ENCODE measurements at regions not wholly inside any gene's neighbourhood (a gene's known extent, or its start where the extent isn't known, plus 50 kb on each side); places are given as distances from the start of the nearest gene placed in this dataset.
A peak's percentile ranks its signal among the peaks of the same experiment; 100 is the strongest.

DNA sequence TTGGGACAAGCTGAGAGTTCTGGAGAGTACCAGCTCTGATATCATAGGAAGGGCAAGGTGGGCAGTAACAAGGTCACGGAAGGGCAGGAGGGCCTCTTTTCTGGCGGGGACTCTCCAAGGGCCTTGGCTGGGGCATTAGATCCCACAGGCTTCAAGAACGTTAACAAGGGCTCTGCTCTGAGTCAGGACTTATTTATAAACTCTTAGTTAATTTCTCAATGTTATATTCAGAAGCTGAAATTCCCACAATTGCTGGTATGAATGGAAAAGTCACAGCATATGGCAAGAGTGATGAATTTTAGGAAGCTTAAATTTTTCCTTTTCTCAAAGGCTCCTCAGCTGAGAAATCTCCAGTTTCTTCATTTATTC is 320.2 kb upstream of the TBC1D5 start:
- TF ChIP-seq JUND (IDR thresholded peaks at IDR 0.05), result no peak
- TF ChIP-seq GATA2 (CRISPR knock-in tag; IDR thresholded peaks at IDR 0.05), result no peak
- TF ChIP-seq, protein P1, sequence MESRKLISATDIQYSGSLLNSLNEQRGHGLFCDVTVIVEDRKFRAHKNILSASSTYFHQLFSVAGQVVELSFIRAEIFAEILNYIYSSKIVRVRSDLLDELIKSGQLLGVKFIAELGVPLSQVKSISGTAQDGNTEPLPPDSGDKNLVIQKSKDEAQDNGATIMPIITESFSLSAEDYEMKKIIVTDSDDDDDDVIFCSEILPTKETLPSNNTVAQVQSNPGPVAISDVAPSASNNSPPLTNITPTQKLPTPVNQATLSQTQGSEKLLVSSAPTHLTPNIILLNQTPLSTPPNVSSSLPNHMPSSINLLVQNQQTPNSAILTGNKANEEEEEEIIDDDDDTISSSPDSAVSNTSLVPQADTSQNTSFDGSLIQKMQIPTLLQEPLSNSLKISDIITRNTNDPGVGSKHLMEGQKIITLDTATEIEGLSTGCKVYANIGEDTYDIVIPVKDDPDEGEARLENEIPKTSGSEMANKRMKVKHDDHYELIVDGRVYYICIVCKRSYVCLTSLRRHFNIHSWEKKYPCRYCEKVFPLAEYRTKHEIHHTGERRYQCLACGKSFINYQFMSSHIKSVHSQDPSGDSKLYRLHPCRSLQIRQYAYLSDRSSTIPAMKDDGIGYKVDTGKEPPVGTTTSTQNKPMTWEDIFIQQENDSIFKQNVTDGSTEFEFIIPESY (IDR thresholded peaks at IDR 0.05; ENCODE audit: borderline replicate concordance, low read depth), result no peak
- TF ChIP-seq, protein P2, sequence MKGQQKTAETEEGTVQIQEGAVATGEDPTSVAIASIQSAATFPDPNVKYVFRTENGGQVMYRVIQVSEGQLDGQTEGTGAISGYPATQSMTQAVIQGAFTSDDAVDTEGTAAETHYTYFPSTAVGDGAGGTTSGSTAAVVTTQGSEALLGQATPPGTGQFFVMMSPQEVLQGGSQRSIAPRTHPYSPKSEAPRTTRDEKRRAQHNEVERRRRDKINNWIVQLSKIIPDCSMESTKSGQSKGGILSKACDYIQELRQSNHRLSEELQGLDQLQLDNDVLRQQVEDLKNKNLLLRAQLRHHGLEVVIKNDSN (IDR thresholded peaks at IDR 0.05; ENCODE audit: borderline replicate concordance, low read depth), result no peak
- TF ChIP-seq FOSL2 (IDR thresholded peaks at IDR 0.05; ENCODE audit: borderline replicate concordance, low read depth), result no peak
- no peak for TF ChIP-seq EZH2phosphoT487 (IDR thresholded peaks at IDR 0.05; ENCODE audit: borderline replicate concordance, low read depth)
- TF ChIP-seq RFX5 (IDR thresholded peaks at IDR 0.05; ENCODE audit: low read length), result no peak
- TF ChIP-seq NRF1 (IDR thresholded peaks at IDR 0.05; ENCODE audit: low read depth, low read length), result no peak
- no peak for TF ChIP-seq FOXM1 (IDR thresholded peaks at IDR 0.05; ENCODE audit: low read depth)
- TF ChIP-seq, protein P3, sequence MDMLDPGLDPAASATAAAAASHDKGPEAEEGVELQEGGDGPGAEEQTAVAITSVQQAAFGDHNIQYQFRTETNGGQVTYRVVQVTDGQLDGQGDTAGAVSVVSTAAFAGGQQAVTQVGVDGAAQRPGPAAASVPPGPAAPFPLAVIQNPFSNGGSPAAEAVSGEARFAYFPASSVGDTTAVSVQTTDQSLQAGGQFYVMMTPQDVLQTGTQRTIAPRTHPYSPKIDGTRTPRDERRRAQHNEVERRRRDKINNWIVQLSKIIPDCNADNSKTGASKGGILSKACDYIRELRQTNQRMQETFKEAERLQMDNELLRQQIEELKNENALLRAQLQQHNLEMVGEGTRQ (IDR thresholded peaks at IDR 0.05; ENCODE audit: borderline replicate concordance, low read depth, low read length), result no peak
- no peak for TF ChIP-seq PBX3 (IDR thresholded peaks at IDR 0.05)
- TF ChIP-seq FOXJ3 (CRISPR knock-in tag; IDR thresholded peaks at IDR 0.05), result no peak
- 73% methylated on average over 3 of the region's 3 CpGs for WGBS (ENCODE audit: low lambda C conversion rate)
- Histone ChIP-seq H3K4me1 (ENCODE audit: control insufficient read depth in 1 of 2, insufficient read depth in 2 of 2, low read depth in 1 of 2, low read length in 1 of 2) (peaks cover 2 to 5% of the 10 kb centered on the region in 2 experiments), H3K9me2 (no peaks in the 10 kb centered on the region), H3K4me3 (ENCODE audit: low read depth in 2 of 2, low read length in 1 of 2) (no peak overlapping the region), H3K9me3 (no peaks in the 10 kb centered on the region), H3K36me3 (replicated peaks in 1 of 2; ENCODE audit: control insufficient read depth in 1 of 2, insufficient read depth in 2 of 2, low read length in 1 of 2) (no peaks in the 10 kb centered on the region), H3F3A (replicated peaks; ENCODE audit: insufficient read depth) (peaks cover 5% of the 10 kb centered on the region), H4K20me1 (ENCODE audit: insufficient read depth) (no peaks in the 10 kb centered on the region), H3K79me2 (ENCODE audit: insufficient read depth) (no peaks in the 10 kb centered on the region), H3K9ac (no peak overlapping the region), H2AFZ (ENCODE audit: low read depth) (peak overlapping the region; percentile 66), H3K4me2 (peak overlapping the region; percentile 1; the same call in 1 of the 2 replicates), H3K27ac (ENCODE audit: low read depth in 2 of 2, low read length in 1 of 2) (peak overlapping the region in 1 of 2 experiments; percentile 61; a peak in 1 of 4 replicates), H3K27me3 (ENCODE audit: insufficient read depth) (no peaks in the 10 kb centered on the region)
- CTCF ChIA-PET, result interaction anchor here (1.0 to 1.2 kb wide), 2 partner anchors 24 to 50 kb away, joined by 3 read pairs; no protein-coding TSS in a partner anchor
- POLR2A ChIA-PET, result no interaction called here
- no peak for DNase-seq

All from SK-N-SH (cell line).